Mesendoderm (in vitro differentiated cells): ENCODE measurements at regions not wholly inside any gene's neighbourhood (a gene's known extent, or its start where the extent isn't known, plus 50 kb on each side); places are given as distances from the start of the nearest gene placed in this dataset.

Experiments
- DNase-seq: peaks from one replicate; pipeline ENCODE4 v3.0.0; 2013
- H2AK5ac ChIP-seq: 2 replicates; pipeline ENCODE4 v1.6.1; 2013; ENCODE audit warnings: low read length, inconsistent platforms
- H2BK120ac ChIP-seq: 2 replicates; pipeline ENCODE4 v1.6.1; 2013; ENCODE audit warnings: low read depth, mild to moderate bottlenecking, low read length, moderate library complexity, mixed read lengths
- H2BK15ac ChIP-seq: replicated peaks from 2 replicates; pipeline ENCODE4 v1.6.1; 2013; ENCODE audit warnings: low read depth, mild to moderate bottlenecking, moderate library complexity
- H2BK5ac ChIP-seq: 2 replicates; pipeline ENCODE4 v1.6.1; 2013; ENCODE audit warnings: low read length, inconsistent platforms
- H3K18ac ChIP-seq: 2 replicates; pipeline ENCODE4 v1.6.1; 2013; ENCODE audit warnings: mild to moderate bottlenecking, low read length, mixed read lengths
- H3K23ac ChIP-seq: one replicate; pipeline ENCODE4 v1.6.1; 2013; ENCODE audit warnings: low read length
- H3K27ac ChIP-seq: 2 replicates; pipeline ENCODE4 v1.5.1; 2013; ENCODE audit warnings: low read depth, mild to moderate bottlenecking, inconsistent platforms, low read length, moderate library complexity
- H3K27me3 ChIP-seq: 2 replicates; pipeline ENCODE4 v1.6.1; 2013; ENCODE audit warnings: low read length, control low read depth, mild to moderate bottlenecking, inconsistent platforms; ENCODE audit not compliant: insufficient read depth, poor library complexity
- H3K36me3 ChIP-seq: 2 replicates; pipeline ENCODE4 v1.6.1; 2013; ENCODE audit warnings: low read length, inconsistent platforms; ENCODE audit not compliant: control insufficient read depth, insufficient read depth
- H3K4ac ChIP-seq: one replicate; pipeline ENCODE4 v1.6.1; 2013; ENCODE audit warnings: low read depth, mild to moderate bottlenecking, low read length, moderate library complexity
- H3K4me1 ChIP-seq: 2 replicates; pipeline ENCODE4 v1.6.1; 2013; ENCODE audit warnings: low read depth, low read length, inconsistent platforms; ENCODE audit not compliant: control insufficient read depth
- H3K4me2 ChIP-seq: 2 replicates; pipeline ENCODE4 v1.6.1; 2013; ENCODE audit warnings: low read length
- H3K4me3 ChIP-seq: 2 replicates; pipeline ENCODE4 v1.5.1; 2013; ENCODE audit warnings: mild to moderate bottlenecking, low read length
- H3K56ac ChIP-seq: one replicate; pipeline ENCODE4 v1.6.1; 2013; ENCODE audit warnings: low read length
- H3K79me1 ChIP-seq: 2 replicates; pipeline ENCODE4 v1.6.1; 2013; ENCODE audit warnings: low read length, inconsistent platforms
- H3K79me2 ChIP-seq: 2 replicates; pipeline ENCODE4 v1.6.1; 2013; ENCODE audit warnings: mild to moderate bottlenecking, low read length; ENCODE audit not compliant: control insufficient read depth, insufficient read depth
- H3K9ac ChIP-seq: 2 replicates; pipeline ENCODE4 v1.6.1; 2013; ENCODE audit warnings: low read length, inconsistent platforms
- H4K5ac ChIP-seq: one replicate; pipeline ENCODE4 v1.6.1; 2013; ENCODE audit warnings: low read length
- H4K8ac ChIP-seq: one replicate; pipeline ENCODE4 v1.6.1; 2013; ENCODE audit warnings: low read depth, mild to moderate bottlenecking, control low read depth, low read length, moderate library complexity
- WGBS: extraction: QIAGEN DNeasy Blood & Tissue Kit; methylation state at CpG from one replicate; pipeline ENCODE4 v1.1.7; 2013; ENCODE audit warnings: low lambda C conversion rate, missing lambda C conversion rate; ENCODE audit not compliant: insufficient coverage; ENCODE audit errors: extremely low coverage; 5-methylcytosine and 5-hydroxymethylcytosine counted together

DNA sequence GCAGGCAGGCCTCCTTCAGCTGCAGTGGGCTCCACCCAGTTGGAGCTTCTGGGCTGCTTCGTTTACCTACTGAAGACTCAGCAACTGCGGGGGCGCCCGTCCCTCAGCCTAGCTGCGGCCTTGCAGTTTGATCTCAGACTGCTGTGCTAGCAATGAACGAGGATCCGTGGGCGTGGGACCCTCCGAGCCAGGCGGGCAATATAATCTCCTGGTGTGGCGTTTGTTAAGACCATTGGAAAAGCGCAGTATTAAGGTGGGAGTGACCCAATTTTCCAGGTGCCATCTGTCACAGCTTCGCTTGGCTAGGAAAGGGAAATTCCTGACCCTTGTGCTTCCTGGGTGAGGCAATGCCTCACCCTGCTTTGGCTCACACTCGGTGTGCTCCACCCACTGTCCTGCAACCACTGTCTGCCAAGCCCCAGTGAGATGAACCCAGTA is 159.2 kb upstream of the FOXP2 start:
- no peak overlapping the region for H3K23ac ChIP-seq
- H4K5ac ChIP-seq: no peak overlapping the region
- no peaks in the 10 kb centered on the region for H3K79me1 ChIP-seq
- H2BK5ac ChIP-seq: no peak overlapping the region
- no CpG with 5 or more reads among the region's 14 CpGs for WGBS
- H3K4me3 ChIP-seq: no peak overlapping the region
- no peaks in the 10 kb centered on the region for H3K4me1 ChIP-seq
- H3K18ac ChIP-seq: no peak overlapping the region
- H3K79me2 ChIP-seq: no peaks in the 10 kb centered on the region
- H3K36me3 ChIP-seq: no peaks in the 10 kb centered on the region
- DNase-seq: no peak
- no peak overlapping the region for H3K27ac ChIP-seq
- no peak overlapping the region for H4K8ac ChIP-seq
- H3K27me3 ChIP-seq: no peaks in the 10 kb centered on the region
- H3K4ac ChIP-seq: no peak overlapping the region
- no peak overlapping the region for H3K4me2 ChIP-seq
- H3K9ac ChIP-seq: no peak overlapping the region
- no peak overlapping the region for H2AK5ac ChIP-seq
- H3K56ac ChIP-seq: no peak overlapping the region
- no peak overlapping the region for H2BK120ac ChIP-seq
- no peak overlapping the region for H2BK15ac ChIP-seq

DNA sequence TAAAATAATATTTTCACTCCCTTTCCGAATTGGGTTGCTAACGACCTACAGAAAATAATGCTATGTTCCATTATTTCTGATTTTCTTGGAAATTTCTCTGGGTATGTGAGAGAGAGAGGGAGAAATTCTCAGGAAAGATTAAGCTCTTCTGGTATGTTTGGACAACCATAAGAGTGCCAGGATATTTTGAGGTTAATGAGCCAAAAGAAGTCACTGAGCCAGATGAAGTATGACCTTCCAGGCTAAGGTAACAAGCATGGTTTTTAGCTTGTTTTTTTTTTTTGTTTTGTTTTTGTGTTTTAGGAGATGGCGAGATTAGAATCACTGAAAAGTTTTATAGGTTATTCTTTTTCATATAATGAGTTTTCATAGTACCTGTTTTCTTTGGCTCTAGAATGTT is 171.0 kb upstream of the FOXP2 start:
- no peak overlapping the region for H4K5ac ChIP-seq
- H4K8ac ChIP-seq: no peak overlapping the region
- no peak overlapping the region for H2BK15ac ChIP-seq
- H3K27me3 ChIP-seq: no peaks in the 10 kb centered on the region
- no peak overlapping the region for H2BK120ac ChIP-seq
- H2AK5ac ChIP-seq: no peak overlapping the region
- H2BK5ac ChIP-seq: no peak overlapping the region
- DNase-seq: no peak
- no peak overlapping the region for H3K56ac ChIP-seq
- H3K18ac ChIP-seq: no peak overlapping the region
- H3K4me3 ChIP-seq: no peak overlapping the region
- H3K23ac ChIP-seq: no peak overlapping the region
- no peaks in the 10 kb centered on the region for H3K79me1 ChIP-seq
- no peaks in the 10 kb centered on the region for H3K36me3 ChIP-seq
- no peaks in the 10 kb centered on the region for H3K79me2 ChIP-seq
- H3K4me1 ChIP-seq: no peaks in the 10 kb centered on the region
- H3K4me2 ChIP-seq: no peak overlapping the region
- WGBS: no CpG with 5 or more reads among the region's 3 CpGs
- no peak overlapping the region for H3K4ac ChIP-seq
- H3K9ac ChIP-seq: no peak overlapping the region
- H3K27ac ChIP-seq: no peak overlapping the region

DNA sequence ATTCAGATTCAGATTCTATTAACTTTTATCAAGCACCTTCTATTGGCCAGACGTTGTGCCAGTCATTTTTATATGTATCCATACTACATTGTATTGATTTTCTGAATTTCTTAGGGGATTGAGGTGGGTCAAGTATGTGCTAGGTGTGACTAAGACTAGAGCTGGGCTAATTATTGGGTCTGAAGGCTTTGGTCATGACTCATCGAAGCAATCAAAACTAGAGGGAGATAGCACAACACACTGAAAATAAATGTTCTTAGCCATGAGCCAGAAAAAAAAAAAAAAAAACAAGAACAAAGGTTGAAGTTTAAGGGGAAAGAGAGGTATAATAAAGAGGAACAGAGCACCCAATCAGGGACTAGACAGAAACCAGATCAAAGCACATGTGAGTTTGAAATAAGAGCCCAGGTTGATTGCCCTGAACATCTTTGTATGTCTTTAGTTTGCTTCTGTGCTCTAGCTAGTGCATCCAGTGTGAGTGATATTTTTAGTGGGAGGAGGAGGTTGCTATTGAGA is 171.6 kb upstream of the FOXP2 start:
- H2BK15ac ChIP-seq: no peak overlapping the region
- no peak overlapping the region for H3K4me3 ChIP-seq
- H2BK120ac ChIP-seq: no peak overlapping the region
- H3K23ac ChIP-seq: no peak overlapping the region
- H3K4me2 ChIP-seq: no peak overlapping the region
- H3K9ac ChIP-seq: no peak overlapping the region
- no peak overlapping the region for H2BK5ac ChIP-seq
- no peak overlapping the region for H3K4ac ChIP-seq
- no peaks in the 10 kb centered on the region for H3K27me3 ChIP-seq
- H3K79me1 ChIP-seq: no peaks in the 10 kb centered on the region
- WGBS: no CpG with 5 or more reads among the region's 2 CpGs
- H4K5ac ChIP-seq: no peak overlapping the region
- peak; percentile 61 for DNase-seq
- no peak overlapping the region for H2AK5ac ChIP-seq
- H3K18ac ChIP-seq: no peak overlapping the region
- no peaks in the 10 kb centered on the region for H3K79me2 ChIP-seq
- no peaks in the 10 kb centered on the region for H3K36me3 ChIP-seq
- no peak overlapping the region for H3K56ac ChIP-seq
- H4K8ac ChIP-seq: no peak overlapping the region
- no peak overlapping the region for H3K27ac ChIP-seq
- no peaks in the 10 kb centered on the region for H3K4me1 ChIP-seq

DNA sequence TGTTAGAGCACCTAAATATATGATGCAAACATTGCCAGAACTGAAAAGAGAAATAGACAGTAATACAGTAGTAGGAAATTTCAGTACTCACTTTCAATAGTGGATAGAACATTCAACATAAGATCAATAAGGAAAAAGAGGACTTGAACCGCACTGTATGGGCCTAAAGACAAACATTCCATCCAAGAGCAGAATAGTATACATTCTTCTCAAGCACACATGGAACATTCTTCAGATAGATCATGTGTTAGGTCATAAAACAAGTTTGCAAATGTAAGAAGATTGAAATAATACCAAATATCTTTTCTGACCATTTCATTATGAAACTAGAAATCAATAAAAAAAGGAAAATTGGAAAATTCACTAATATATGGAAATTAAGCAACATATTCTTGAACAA is 185.4 kb upstream of the FOXP2 start:
- no peaks in the 10 kb centered on the region for H3K27me3 ChIP-seq
- no peak overlapping the region for H2AK5ac ChIP-seq
- no peak overlapping the region for H4K8ac ChIP-seq
- H3K9ac ChIP-seq: no peak overlapping the region
- peak; percentile 43 for DNase-seq
- no peaks in the 10 kb centered on the region for H3K36me3 ChIP-seq
- no peak overlapping the region for H2BK120ac ChIP-seq
- H3K4ac ChIP-seq: no peak overlapping the region
- H3K4me2 ChIP-seq: no peak overlapping the region
- no peak overlapping the region for H4K5ac ChIP-seq
- no peaks in the 10 kb centered on the region for H3K79me2 ChIP-seq
- H3K4me1 ChIP-seq: no peaks in the 10 kb centered on the region
- H3K23ac ChIP-seq: no peak overlapping the region
- H3K27ac ChIP-seq: no peak overlapping the region
- no peak overlapping the region for H2BK5ac ChIP-seq
- no peak overlapping the region for H3K4me3 ChIP-seq
- no peaks in the 10 kb centered on the region for H3K79me1 ChIP-seq
- H3K18ac ChIP-seq: no peak overlapping the region
- H2BK15ac ChIP-seq: no peak overlapping the region
- no CpG with 5 or more reads among the region's 1 CpG for WGBS
- H3K56ac ChIP-seq: no peak overlapping the region

DNA sequence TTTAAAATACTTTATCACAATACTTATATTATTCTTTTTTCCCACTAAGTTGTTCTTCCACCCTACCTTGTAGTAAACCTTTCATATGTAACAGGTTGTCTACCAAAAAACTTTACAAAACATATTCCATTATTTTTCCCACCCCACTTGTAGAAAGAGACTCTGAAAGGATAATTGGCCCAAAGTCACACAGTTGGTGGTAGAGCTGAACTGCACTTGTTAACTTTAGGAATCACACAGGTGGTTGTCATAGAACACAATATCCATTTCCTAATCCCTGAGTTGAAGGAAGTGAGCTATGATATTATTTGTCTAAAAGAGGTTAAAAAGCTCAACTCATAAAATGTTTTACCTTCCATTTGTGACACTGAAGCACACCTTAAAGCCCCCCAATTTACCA is 188.8 kb upstream of the FOXP2 start:
- Histone ChIP-seq H3K4me1 (no peaks in the 10 kb centered on the region), H3K27me3 (no peaks in the 10 kb centered on the region), H3K56ac (no peak overlapping the region), H3K18ac (no peak overlapping the region), H3K4me2 (no peak overlapping the region), H4K5ac (no peak overlapping the region), H3K79me2 (no peaks in the 10 kb centered on the region), H2BK15ac (no peak overlapping the region), H4K8ac (no peak overlapping the region), H3K27ac (no peak overlapping the region), H3K4me3 (no peak overlapping the region), H3K36me3 (no peaks in the 10 kb centered on the region), H3K23ac (no peak overlapping the region), H3K9ac (no peak overlapping the region), H3K4ac (no peak overlapping the region), H2AK5ac (no peak overlapping the region), H3K79me1 (no peaks in the 10 kb centered on the region), H2BK5ac (no peak overlapping the region), H2BK120ac (no peak overlapping the region)
- DNase-seq: no peak

DNA sequence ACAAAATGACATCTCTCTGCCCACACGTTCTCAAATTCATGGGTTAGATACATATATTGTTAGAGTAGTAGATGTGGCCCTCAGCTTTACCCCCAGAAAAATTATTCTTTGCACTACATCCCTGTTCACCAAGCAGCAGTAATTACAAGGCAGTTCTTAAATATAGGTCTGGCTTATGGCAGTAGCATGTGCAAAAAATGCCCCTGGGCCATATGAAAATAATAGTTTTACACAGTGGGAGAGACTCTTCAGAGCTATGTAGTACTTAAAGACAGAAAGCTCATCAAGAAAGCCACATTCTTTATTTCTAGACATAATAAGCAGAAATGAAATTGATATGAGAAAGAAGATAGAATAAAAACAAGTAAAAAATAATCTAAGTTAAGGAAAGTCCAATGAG is 196.3 kb upstream of the FOXP2 start:
- WGBS: no CpG with 5 or more reads among the region's 1 CpG
- H3K4ac ChIP-seq: no peak overlapping the region
- H3K4me2 ChIP-seq: no peak overlapping the region

More for the DNA sequence above, 196.3 kb upstream of the FOXP2 start:
- DNase-seq: no peak
- Histone ChIP-seq H3K79me2 (no peaks in the 10 kb centered on the region), H4K8ac (no peak overlapping the region), H3K9ac (no peak overlapping the region), H4K5ac (no peak overlapping the region), H3K56ac (no peak overlapping the region), H3K27me3 (no peaks in the 10 kb centered on the region), H2BK5ac (no peak overlapping the region), H2BK15ac (no peak overlapping the region), H3K27ac (no peak overlapping the region), H3K4me3 (no peak overlapping the region), H3K79me1 (no peaks in the 10 kb centered on the region), H2BK120ac (no peak overlapping the region), H3K23ac (no peak overlapping the region), H2AK5ac (no peak overlapping the region), H3K36me3 (no peaks in the 10 kb centered on the region), H3K4me1 (no peaks in the 10 kb centered on the region), H3K18ac (no peak overlapping the region)
